ENCODE measurements at regions not wholly inside any gene's neighbourhood (a gene's known extent, or its start where the extent isn't known, plus 50 kb on each side); places are given as distances from the start of the nearest gene placed in this dataset.

DNA sequence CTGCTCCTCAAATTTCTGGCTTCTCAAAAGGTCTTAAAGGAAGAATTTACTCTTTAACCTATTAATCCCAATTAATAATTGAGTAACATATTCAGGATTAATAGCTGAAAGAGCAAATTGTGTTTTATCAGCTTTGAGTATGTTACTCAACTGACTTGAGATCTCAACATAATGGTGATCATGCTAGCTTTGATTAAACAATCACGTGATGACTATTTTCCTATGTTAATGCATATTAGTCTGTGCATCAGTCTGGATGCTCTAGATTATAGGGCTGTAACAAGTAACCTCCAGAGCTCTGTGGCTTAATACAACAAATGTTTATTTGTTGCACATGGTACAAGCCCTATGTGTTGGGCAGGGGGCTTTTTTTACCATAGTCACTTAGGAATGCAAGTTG lies 313.4 kb upstream of the BTBD3 start:
- Histone ChIP-seq H3F3A (replicated peaks; ENCODE audit: insufficient read depth) (no peaks in the 10 kb centered on the region), H3K4me2 (no peak overlapping the region), H3K9me2 (0 out of 2 replicates have a peak, but pooled peaks cover under 1% of the 10 kb centered on the region), H3K9me3 (no peaks in the 10 kb centered on the region), H3K4me1 (ENCODE audit: control insufficient read depth in 1 of 2, insufficient read depth in 2 of 2, low read depth in 1 of 2, low read length in 1 of 2) (no peaks in the 10 kb centered on the region), H3K27ac (ENCODE audit: low read depth in 2 of 2, low read length in 1 of 2) (no peak overlapping the region), H3K4me3 (ENCODE audit: low read depth in 2 of 2, low read length in 1 of 2) (no peak overlapping the region), H4K20me1 (ENCODE audit: insufficient read depth) (no peaks in the 10 kb centered on the region), H3K27me3 (ENCODE audit: insufficient read depth) (no peaks in the 10 kb centered on the region), H2AFZ (ENCODE audit: low read depth) (no peak overlapping the region), H3K79me2 (ENCODE audit: insufficient read depth) (no peaks in the 10 kb centered on the region), H3K9ac (no peak overlapping the region), H3K36me3 (replicated peaks in 1 of 2; ENCODE audit: control insufficient read depth in 1 of 2, insufficient read depth in 2 of 2, low read length in 1 of 2) (no peaks in the 10 kb centered on the region)
- no peak for DNase-seq
- POLR2A ChIA-PET, result no interaction called here
- TF ChIP-seq MXI1 (IDR thresholded peaks at IDR 0.05; ENCODE audit: low read depth, low read length), result no peak
- TF ChIP-seq, protein P1, sequence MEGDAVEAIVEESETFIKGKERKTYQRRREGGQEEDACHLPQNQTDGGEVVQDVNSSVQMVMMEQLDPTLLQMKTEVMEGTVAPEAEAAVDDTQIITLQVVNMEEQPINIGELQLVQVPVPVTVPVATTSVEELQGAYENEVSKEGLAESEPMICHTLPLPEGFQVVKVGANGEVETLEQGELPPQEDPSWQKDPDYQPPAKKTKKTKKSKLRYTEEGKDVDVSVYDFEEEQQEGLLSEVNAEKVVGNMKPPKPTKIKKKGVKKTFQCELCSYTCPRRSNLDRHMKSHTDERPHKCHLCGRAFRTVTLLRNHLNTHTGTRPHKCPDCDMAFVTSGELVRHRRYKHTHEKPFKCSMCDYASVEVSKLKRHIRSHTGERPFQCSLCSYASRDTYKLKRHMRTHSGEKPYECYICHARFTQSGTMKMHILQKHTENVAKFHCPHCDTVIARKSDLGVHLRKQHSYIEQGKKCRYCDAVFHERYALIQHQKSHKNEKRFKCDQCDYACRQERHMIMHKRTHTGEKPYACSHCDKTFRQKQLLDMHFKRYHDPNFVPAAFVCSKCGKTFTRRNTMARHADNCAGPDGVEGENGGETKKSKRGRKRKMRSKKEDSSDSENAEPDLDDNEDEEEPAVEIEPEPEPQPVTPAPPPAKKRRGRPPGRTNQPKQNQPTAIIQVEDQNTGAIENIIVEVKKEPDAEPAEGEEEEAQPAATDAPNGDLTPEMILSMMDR (IDR thresholded peaks at IDR 0.05), result no peak
- no peak for TF ChIP-seq JUND (IDR thresholded peaks at IDR 0.05)
- no peak for TF ChIP-seq RCOR1 (IDR thresholded peaks at IDR 0.05; ENCODE audit: low read length)
- TF ChIP-seq RAD21 (IDR thresholded peaks at IDR 0.05; ENCODE audit: low read length), result no peak
- no peak for TF ChIP-seq NFIC (IDR thresholded peaks at IDR 0.05; ENCODE audit: borderline replicate concordance)
- TF ChIP-seq, protein P2, sequence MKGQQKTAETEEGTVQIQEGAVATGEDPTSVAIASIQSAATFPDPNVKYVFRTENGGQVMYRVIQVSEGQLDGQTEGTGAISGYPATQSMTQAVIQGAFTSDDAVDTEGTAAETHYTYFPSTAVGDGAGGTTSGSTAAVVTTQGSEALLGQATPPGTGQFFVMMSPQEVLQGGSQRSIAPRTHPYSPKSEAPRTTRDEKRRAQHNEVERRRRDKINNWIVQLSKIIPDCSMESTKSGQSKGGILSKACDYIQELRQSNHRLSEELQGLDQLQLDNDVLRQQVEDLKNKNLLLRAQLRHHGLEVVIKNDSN (IDR thresholded peaks at IDR 0.05; ENCODE audit: borderline replicate concordance, low read depth), result no peak
- no peak for TF ChIP-seq TAF1 (IDR thresholded peaks at IDR 0.05; ENCODE audit: borderline replicate concordance, low read depth, low read length)
- TF ChIP-seq, protein P3, sequence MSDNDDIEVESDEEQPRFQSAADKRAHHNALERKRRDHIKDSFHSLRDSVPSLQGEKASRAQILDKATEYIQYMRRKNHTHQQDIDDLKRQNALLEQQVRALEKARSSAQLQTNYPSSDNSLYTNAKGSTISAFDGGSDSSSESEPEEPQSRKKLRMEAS (IDR thresholded peaks at IDR 0.05; ENCODE audit: low read depth), result no peak
- TF ChIP-seq, protein P4, sequence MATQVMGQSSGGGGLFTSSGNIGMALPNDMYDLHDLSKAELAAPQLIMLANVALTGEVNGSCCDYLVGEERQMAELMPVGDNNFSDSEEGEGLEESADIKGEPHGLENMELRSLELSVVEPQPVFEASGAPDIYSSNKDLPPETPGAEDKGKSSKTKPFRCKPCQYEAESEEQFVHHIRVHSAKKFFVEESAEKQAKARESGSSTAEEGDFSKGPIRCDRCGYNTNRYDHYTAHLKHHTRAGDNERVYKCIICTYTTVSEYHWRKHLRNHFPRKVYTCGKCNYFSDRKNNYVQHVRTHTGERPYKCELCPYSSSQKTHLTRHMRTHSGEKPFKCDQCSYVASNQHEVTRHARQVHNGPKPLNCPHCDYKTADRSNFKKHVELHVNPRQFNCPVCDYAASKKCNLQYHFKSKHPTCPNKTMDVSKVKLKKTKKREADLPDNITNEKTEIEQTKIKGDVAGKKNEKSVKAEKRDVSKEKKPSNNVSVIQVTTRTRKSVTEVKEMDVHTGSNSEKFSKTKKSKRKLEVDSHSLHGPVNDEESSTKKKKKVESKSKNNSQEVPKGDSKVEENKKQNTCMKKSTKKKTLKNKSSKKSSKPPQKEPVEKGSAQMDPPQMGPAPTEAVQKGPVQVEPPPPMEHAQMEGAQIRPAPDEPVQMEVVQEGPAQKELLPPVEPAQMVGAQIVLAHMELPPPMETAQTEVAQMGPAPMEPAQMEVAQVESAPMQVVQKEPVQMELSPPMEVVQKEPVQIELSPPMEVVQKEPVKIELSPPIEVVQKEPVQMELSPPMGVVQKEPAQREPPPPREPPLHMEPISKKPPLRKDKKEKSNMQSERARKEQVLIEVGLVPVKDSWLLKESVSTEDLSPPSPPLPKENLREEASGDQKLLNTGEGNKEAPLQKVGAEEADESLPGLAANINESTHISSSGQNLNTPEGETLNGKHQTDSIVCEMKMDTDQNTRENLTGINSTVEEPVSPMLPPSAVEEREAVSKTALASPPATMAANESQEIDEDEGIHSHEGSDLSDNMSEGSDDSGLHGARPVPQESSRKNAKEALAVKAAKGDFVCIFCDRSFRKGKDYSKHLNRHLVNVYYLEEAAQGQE (IDR thresholded peaks at IDR 0.05; ENCODE audit: low read depth, low read length), result no peak
- TF ChIP-seq EP300 (IDR thresholded peaks at IDR 0.05; ENCODE audit: borderline replicate concordance in 1 of 2, low read depth in 1 of 2, low read length in 1 of 2), result no peak
- no peak for TF ChIP-seq POLR2AphosphoS5 (IDR thresholded peaks at IDR 0.05; ENCODE audit: low read depth, low read length)
- TF ChIP-seq FOXJ3 (CRISPR knock-in tag; IDR thresholded peaks at IDR 0.05), result no peak
- TF ChIP-seq, protein P5, sequence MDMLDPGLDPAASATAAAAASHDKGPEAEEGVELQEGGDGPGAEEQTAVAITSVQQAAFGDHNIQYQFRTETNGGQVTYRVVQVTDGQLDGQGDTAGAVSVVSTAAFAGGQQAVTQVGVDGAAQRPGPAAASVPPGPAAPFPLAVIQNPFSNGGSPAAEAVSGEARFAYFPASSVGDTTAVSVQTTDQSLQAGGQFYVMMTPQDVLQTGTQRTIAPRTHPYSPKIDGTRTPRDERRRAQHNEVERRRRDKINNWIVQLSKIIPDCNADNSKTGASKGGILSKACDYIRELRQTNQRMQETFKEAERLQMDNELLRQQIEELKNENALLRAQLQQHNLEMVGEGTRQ (IDR thresholded peaks at IDR 0.05; ENCODE audit: borderline replicate concordance, low read depth, low read length), result no peak
- no peak for TF ChIP-seq MEF2A (IDR thresholded peaks at IDR 0.05; ENCODE audit: borderline replicate concordance, low read depth)
- 9% methylated on average over 1 of the region's 1 CpG for WGBS (ENCODE audit: low lambda C conversion rate)
- CTCF ChIA-PET, result interaction anchor here (0.6 kb wide), 1 partner anchor 1018 kb away, joined by 3 read pairs; no protein-coding TSS in a partner anchor
